ENCODE measurements at regions not wholly inside any gene's neighbourhood (a gene's known extent, or its start where the extent isn't known, plus 50 kb on each side); places are given as distances from the start of the nearest gene placed in this dataset.

GRCh38 chr5:122718611-122719010 is 56.3 kb upstream of the SNX2 start:
- in situ Hi-C loops (cut with MboI; ENCODE audit: low sequenced_read_pairs), result no loop called here

More at GRCh38 chr5:122718611-122719010, 56.3 kb upstream of the SNX2 start:
- no peaks in the 10 kb centered on the region for H3K4me1 ChIP-seq (ENCODE audit: control insufficient read depth, insufficient read depth, low read length)
- H4K20me1 ChIP-seq (ENCODE audit: insufficient read depth, low read length), result no peaks in the 10 kb centered on the region
- H3K27ac ChIP-seq (ENCODE audit: insufficient read depth, low read length), result no peak overlapping the region
- no peak overlapping the region for H3K23ac ChIP-seq (ENCODE audit: low read depth, low read length)
- no peak overlapping the region for H2BK15ac ChIP-seq (ENCODE audit: low read depth, low read length)
- H3K14ac ChIP-seq (replicated peaks; ENCODE audit: low read depth, low read length), result no peak overlapping the region
- no peak overlapping the region for H2BK20ac ChIP-seq (ENCODE audit: low read depth, low read length)
- no peak overlapping the region for H3K56ac ChIP-seq (ENCODE audit: extremely low read depth, insufficient read depth, low read length)
- DNase-seq (no peak), ATAC-seq (ENCODE audit: low read depth) (no peak)
- no peak overlapping the region for H2AK5ac ChIP-seq (ENCODE audit: low read depth, low read length)
- no peaks in the 10 kb centered on the region for H3K36me3 ChIP-seq (ENCODE audit: control insufficient read depth, insufficient read depth, low read length)
- dilution Hi-C loops (cut with HindIII; ENCODE audit: low sequenced_read_pairs, unreplicated experiment) (no loop called here), intact Hi-C loops (cut with micrococcal nuclease) (no loop called here)
- no peaks in the 10 kb centered on the region for H3K79me1 ChIP-seq (ENCODE audit: low read depth in 1 of 2, low read length in 2 of 2)
- no peaks in the 10 kb centered on the region for H3K9me3 ChIP-seq (ENCODE audit: control insufficient read depth, insufficient read depth, low read length)
- no peak overlapping the region for H4K5ac ChIP-seq (ENCODE audit: low read depth, low read length)
- CTCF ChIA-PET, result no interaction called here
- no peak overlapping the region for H2AFZ ChIP-seq (replicated peaks; ENCODE audit: low read length, poor library complexity)
- no peak overlapping the region for H2BK5ac ChIP-seq (ENCODE audit: low read depth, low read length, poor library complexity, severe bottlenecking)
- POLR2A ChIA-PET (ENCODE audit: unreplicated experiment), result no interaction called here
- no peak overlapping the region for H3K4me2 ChIP-seq (ENCODE audit: low read depth, low read length)
- no peaks in the 10 kb centered on the region; the same call in none of the 2 replicates for H3K27me3 ChIP-seq (ENCODE audit: control insufficient read depth, insufficient read depth, low read length)
- no TSS peak for BruUV-seq (replicated peaks)
- no peaks in the 10 kb centered on the region for H3K9me1 ChIP-seq (ENCODE audit: insufficient read depth, low read length)
- H3K18ac ChIP-seq (ENCODE audit: low read depth, low read length), result no peak overlapping the region
- H3K9ac ChIP-seq (ENCODE audit: low read depth, low read length), result no peak overlapping the region
- no peak overlapping the region for H4K91ac ChIP-seq (ENCODE audit: insufficient read depth, low read depth, low read length)
- no peak overlapping the region for H2AK9ac ChIP-seq (replicated peaks; ENCODE audit: low read depth, low read length, poor library complexity)
- TF ChIP-seq NFE2L2 (IDR thresholded peaks at IDR 0.05; ENCODE audit: low read depth, low read length), result no peak
- no peak for TF ChIP-seq RAD21 (IDR thresholded peaks at IDR 0.05; ENCODE audit: low read length)
- TF ChIP-seq POLR2A (IDR thresholded peaks at IDR 0.05; ENCODE audit: low read depth, low read length), result no peak
- no peak for TF ChIP-seq CTCF (conservative IDR thresholded peaks at IDR 0.05; ENCODE audit: low read depth, low read length)
- TF ChIP-seq RCOR1 (IDR thresholded peaks at IDR 0.05; ENCODE audit: insufficient replicate concordance, low read length), result no peak
- TF ChIP-seq ELK1 (IDR thresholded peaks at IDR 0.05; ENCODE audit: borderline replicate concordance, low read depth, low read length), result no peak
- no peak for TF ChIP-seq USF2 (IDR thresholded peaks at IDR 0.05; ENCODE audit: low read depth, low read length)
- no peak for TF ChIP-seq FOS (IDR thresholded peaks at IDR 0.05; ENCODE audit: low read depth, low read length)
- no peak for TF ChIP-seq MXI1 (IDR thresholded peaks at IDR 0.05; ENCODE audit: borderline replicate concordance, low read depth, low read length)
- TF ChIP-seq CHD1 (IDR thresholded peaks at IDR 0.05; ENCODE audit: low read depth, low read length), result no peak
- no peak for TF ChIP-seq RFX5 (IDR thresholded peaks at IDR 0.05; ENCODE audit: low read depth, low read length)
- no peak overlapping the region for H4K8ac ChIP-seq (ENCODE audit: low read depth in 2 of 2, low read length in 2 of 2)
- no peak overlapping the region for H3K4me3 ChIP-seq (ENCODE audit: insufficient read depth, low read depth, low read length)
- H3K4ac ChIP-seq (ENCODE audit: low read depth, low read length), result no peak overlapping the region
- no peak overlapping the region for H2BK120ac ChIP-seq (ENCODE audit: low read depth, low read length)

Measured in IMR-90 (cell line).